Skeletal muscle cell (primary cell): ENCODE measurements at regions not wholly inside any gene's neighbourhood (a gene's known extent, or its start where the extent isn't known, plus 50 kb on each side); places are given as distances from the start of the nearest gene placed in this dataset.
A peak's percentile ranks its signal among the peaks of the same experiment; 100 is the strongest.
"Not testable (repeated sequence)": the region's sequence is repeated elsewhere in the genome, so short reads cannot be mapped to it uniquely, and the experiment has no call there.

Source experiments
- DNase-seq: peaks from one replicate; pipeline ENCODE4 v3.0.0-alpha.2; 2010; ENCODE audit warnings: low read depth
- H3K4me3 ChIP-seq: 2 replicates; pipeline ENCODE4 v1.5.1; 2011; ENCODE audit warnings: low read depth, mild to moderate bottlenecking, control low read depth, low read length, moderate library complexity

- no peak for DNase-seq
- H3K4me3 ChIP-seq, result no peak overlapping the region
Observed at GRCh38 chr2:235105821-235106359, 154.1 kb downstream of the SH3BP4 start.

GRCh38 chr2:235106874-235107639, 155.2 kb downstream of the SH3BP4 start:
- H3K4me3 ChIP-seq, result no peak overlapping the region
- no peak for DNase-seq

GRCh38 chr2:235107640-235107951, 155.8 kb downstream of the SH3BP4 start:
- H3K4me3 ChIP-seq, result no peak overlapping the region
- DNase-seq, result no peak

- DNase-seq, H3K4me3 ChIP-seq: not testable (repeated sequence)
Observed at GRCh38 chr2:235109561-235109960, 157.7 kb downstream of the SH3BP4 start.

- H3K4me3 ChIP-seq, result no peak overlapping the region
Observed at GRCh38 chr2:235112365-235112764, 160.5 kb downstream of the SH3BP4 start.

GRCh38 chr2:235113854-235114253, 162.0 kb downstream of the SH3BP4 start:
- no peak for DNase-seq
- no peak overlapping the region for H3K4me3 ChIP-seq

More at GRCh38 chr2:235112365-235112764, 160.5 kb downstream of the SH3BP4 start:
- no peak for DNase-seq

- H3K4me3 ChIP-seq, result no peak overlapping the region
- DNase-seq, result no peak
Observed at GRCh38 chr2:235114286-235114685, 162.5 kb downstream of the SH3BP4 start.

- DNase-seq, result no peak
- no peak overlapping the region for H3K4me3 ChIP-seq
Observed at GRCh38 chr2:235115521-235115920, 163.7 kb downstream of the SH3BP4 start.

- no peak overlapping the region for H3K4me3 ChIP-seq
- DNase-seq, result peak; percentile 10
Observed at GRCh38 chr2:235116885-235117492, 165.2 kb downstream of the SH3BP4 start.

GRCh38 chr2:235126768-235127167, 175.0 kb downstream of the SH3BP4 start:
- DNase-seq, result no peak
- H3K4me3 ChIP-seq, result no peak overlapping the region

- no peak for DNase-seq
- no peak overlapping the region for H3K4me3 ChIP-seq
Observed at GRCh38 chr2:235127931-235128330, 176.1 kb downstream of the SH3BP4 start.

- no peak for DNase-seq
- H3K4me3 ChIP-seq, result no peak overlapping the region
Observed at GRCh38 chr2:235129850-235130249, 178.0 kb downstream of the SH3BP4 start.

GRCh38 chr2:235131334-235132305, 179.8 kb downstream of the SH3BP4 start:
- no peak overlapping the region for H3K4me3 ChIP-seq
- no peak for DNase-seq

- no peak for DNase-seq
- H3K4me3 ChIP-seq, result no peak overlapping the region
Observed at GRCh38 chr2:235132651-235133050, 180.8 kb downstream of the SH3BP4 start.

GRCh38 chr2:235133837-235134236, 182.0 kb downstream of the SH3BP4 start:
- no peak overlapping the region for H3K4me3 ChIP-seq
- no peak for DNase-seq

GRCh38 chr2:235134420-235134819, 182.6 kb downstream of the SH3BP4 start:
- DNase-seq, result no peak
- H3K4me3 ChIP-seq, result no peak overlapping the region

GRCh38 chr2:235135195-235135965, 183.6 kb downstream of the SH3BP4 start:
- H3K4me3 ChIP-seq, result no peak overlapping the region
- no peak for DNase-seq

GRCh38 chr2:235135990-235136561, 184.3 kb downstream of the SH3BP4 start:
- DNase-seq, result peak; percentile 46
- no peak overlapping the region for H3K4me3 ChIP-seq

GRCh38 chr2:235138339-235138738, 186.5 kb downstream of the SH3BP4 start:
- no peak for DNase-seq

More at GRCh38 chr2:235138339-235138738, 186.5 kb downstream of the SH3BP4 start:
- no peak overlapping the region for H3K4me3 ChIP-seq
